ENCODE measurements at regions not wholly inside any gene's neighbourhood (a gene's known extent, or its start where the extent isn't known, plus 50 kb on each side); places are given as distances from the start of the nearest gene placed in this dataset.

GRCh38 chr22:11605468-11605981 is 3922.5 kb upstream of the OR11H1 start:
- TF ChIP-seq, protein P1, sequence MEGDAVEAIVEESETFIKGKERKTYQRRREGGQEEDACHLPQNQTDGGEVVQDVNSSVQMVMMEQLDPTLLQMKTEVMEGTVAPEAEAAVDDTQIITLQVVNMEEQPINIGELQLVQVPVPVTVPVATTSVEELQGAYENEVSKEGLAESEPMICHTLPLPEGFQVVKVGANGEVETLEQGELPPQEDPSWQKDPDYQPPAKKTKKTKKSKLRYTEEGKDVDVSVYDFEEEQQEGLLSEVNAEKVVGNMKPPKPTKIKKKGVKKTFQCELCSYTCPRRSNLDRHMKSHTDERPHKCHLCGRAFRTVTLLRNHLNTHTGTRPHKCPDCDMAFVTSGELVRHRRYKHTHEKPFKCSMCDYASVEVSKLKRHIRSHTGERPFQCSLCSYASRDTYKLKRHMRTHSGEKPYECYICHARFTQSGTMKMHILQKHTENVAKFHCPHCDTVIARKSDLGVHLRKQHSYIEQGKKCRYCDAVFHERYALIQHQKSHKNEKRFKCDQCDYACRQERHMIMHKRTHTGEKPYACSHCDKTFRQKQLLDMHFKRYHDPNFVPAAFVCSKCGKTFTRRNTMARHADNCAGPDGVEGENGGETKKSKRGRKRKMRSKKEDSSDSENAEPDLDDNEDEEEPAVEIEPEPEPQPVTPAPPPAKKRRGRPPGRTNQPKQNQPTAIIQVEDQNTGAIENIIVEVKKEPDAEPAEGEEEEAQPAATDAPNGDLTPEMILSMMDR (IDR thresholded peaks at IDR 0.05), result no peak
- TF ChIP-seq ZFX (IDR thresholded peaks at IDR 0.05; ENCODE audit: borderline replicate concordance), result no peak

Data from 22Rv1 (cell line).